ENCODE measurements at regions not wholly inside any gene's neighbourhood (a gene's known extent, or its start where the extent isn't known, plus 50 kb on each side); places are given as distances from the start of the nearest gene placed in this dataset.

DNA sequence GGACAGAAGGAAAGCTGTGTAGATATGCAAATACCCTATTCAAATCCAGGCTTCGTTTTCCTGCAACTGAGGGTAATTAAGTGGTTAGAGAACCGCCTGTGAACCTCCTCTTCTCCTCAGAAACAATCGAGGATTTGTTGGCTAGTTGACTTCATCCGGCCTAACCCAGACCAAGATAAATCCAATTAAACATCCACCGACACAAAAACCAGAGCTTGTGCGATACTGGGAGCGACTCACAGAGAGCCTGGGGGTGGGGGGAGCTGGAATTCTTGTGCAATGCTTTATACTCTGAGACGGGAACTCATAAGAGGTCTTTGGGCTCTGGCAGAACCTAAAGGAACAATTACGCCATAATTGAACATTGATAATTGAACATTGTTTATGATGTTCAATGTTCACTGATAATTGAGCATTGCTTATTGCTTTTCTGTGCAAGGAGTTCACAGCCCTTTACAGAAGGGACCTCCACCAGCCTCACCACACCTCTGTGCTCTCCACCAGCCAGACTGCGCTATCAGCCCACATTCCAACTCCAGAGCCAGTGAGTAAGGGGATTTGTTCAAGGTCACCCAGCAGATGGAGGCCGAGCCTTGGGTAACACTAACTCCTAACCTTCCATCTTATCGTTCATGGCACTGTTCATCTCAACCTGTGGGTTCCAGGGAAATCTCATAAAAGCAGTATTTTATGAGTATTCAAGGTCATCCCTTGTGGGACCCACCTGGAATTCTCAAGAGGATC, 429.6 kb upstream of the JARID2 start:
- no peaks in the 10 kb centered on the region for H3K27me3 ChIP-seq (ENCODE audit: insufficient read depth, low read depth, low read length)
- no peaks in the 10 kb centered on the region for H3F3A ChIP-seq (ENCODE audit: insufficient read depth, low read length, poor library complexity, severe bottlenecking)
- H4K20me1 ChIP-seq (ENCODE audit: insufficient read depth): no peaks in the 10 kb centered on the region
- H3K36me3 ChIP-seq (ENCODE audit: insufficient read depth, low read length): no peaks in the 10 kb centered on the region
- H2AFZ ChIP-seq (ENCODE audit: low read depth, low read length): no peak overlapping the region
- H3K4me3 ChIP-seq (ENCODE audit: low read length): no peak overlapping the region
- no peaks in the 10 kb centered on the region for H3K9me3 ChIP-seq (ENCODE audit: low read length)
- H3K4me2 ChIP-seq (ENCODE audit: low read length): no peak overlapping the region
- H3K27ac ChIP-seq (ENCODE audit: low read length): no peak overlapping the region
- TF ChIP-seq, protein P1, sequence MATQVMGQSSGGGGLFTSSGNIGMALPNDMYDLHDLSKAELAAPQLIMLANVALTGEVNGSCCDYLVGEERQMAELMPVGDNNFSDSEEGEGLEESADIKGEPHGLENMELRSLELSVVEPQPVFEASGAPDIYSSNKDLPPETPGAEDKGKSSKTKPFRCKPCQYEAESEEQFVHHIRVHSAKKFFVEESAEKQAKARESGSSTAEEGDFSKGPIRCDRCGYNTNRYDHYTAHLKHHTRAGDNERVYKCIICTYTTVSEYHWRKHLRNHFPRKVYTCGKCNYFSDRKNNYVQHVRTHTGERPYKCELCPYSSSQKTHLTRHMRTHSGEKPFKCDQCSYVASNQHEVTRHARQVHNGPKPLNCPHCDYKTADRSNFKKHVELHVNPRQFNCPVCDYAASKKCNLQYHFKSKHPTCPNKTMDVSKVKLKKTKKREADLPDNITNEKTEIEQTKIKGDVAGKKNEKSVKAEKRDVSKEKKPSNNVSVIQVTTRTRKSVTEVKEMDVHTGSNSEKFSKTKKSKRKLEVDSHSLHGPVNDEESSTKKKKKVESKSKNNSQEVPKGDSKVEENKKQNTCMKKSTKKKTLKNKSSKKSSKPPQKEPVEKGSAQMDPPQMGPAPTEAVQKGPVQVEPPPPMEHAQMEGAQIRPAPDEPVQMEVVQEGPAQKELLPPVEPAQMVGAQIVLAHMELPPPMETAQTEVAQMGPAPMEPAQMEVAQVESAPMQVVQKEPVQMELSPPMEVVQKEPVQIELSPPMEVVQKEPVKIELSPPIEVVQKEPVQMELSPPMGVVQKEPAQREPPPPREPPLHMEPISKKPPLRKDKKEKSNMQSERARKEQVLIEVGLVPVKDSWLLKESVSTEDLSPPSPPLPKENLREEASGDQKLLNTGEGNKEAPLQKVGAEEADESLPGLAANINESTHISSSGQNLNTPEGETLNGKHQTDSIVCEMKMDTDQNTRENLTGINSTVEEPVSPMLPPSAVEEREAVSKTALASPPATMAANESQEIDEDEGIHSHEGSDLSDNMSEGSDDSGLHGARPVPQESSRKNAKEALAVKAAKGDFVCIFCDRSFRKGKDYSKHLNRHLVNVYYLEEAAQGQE (IDR thresholded peaks at IDR 0.05; ENCODE audit: borderline replicate concordance): no peak
- TF ChIP-seq SMC3 (conservative IDR thresholded peaks at IDR 0.05; ENCODE audit: poor library complexity) (no peak), RAD21 (conservative IDR thresholded peaks at IDR 0.05) (no peak), MXI1 (conservative IDR thresholded peaks at IDR 0.05; ENCODE audit: poor library complexity, severe bottlenecking) (no peak), EZH2 (IDR thresholded peaks at IDR 0.05; ENCODE audit: borderline replicate concordance, insufficient read depth, low read length, poor library complexity, severe bottlenecking) (no peak), POLR2AphosphoS5 (IDR thresholded peaks at IDR 0.05) (no peak), TAF1 (IDR thresholded peaks at IDR 0.05; ENCODE audit: low read depth) (no peak), EP300 (conservative IDR thresholded peaks at IDR 0.05; ENCODE audit: poor library complexity, severe bottlenecking) (no peak)
- TF ChIP-seq, protein P2, sequence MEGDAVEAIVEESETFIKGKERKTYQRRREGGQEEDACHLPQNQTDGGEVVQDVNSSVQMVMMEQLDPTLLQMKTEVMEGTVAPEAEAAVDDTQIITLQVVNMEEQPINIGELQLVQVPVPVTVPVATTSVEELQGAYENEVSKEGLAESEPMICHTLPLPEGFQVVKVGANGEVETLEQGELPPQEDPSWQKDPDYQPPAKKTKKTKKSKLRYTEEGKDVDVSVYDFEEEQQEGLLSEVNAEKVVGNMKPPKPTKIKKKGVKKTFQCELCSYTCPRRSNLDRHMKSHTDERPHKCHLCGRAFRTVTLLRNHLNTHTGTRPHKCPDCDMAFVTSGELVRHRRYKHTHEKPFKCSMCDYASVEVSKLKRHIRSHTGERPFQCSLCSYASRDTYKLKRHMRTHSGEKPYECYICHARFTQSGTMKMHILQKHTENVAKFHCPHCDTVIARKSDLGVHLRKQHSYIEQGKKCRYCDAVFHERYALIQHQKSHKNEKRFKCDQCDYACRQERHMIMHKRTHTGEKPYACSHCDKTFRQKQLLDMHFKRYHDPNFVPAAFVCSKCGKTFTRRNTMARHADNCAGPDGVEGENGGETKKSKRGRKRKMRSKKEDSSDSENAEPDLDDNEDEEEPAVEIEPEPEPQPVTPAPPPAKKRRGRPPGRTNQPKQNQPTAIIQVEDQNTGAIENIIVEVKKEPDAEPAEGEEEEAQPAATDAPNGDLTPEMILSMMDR (IDR thresholded peaks at IDR 0.05; ENCODE audit: poor library complexity, severe bottlenecking): no peak
- H3K9me2 ChIP-seq (ENCODE audit: insufficient read depth, low read length): no peaks in the 10 kb centered on the region
- no peaks in the 10 kb centered on the region for H3K79me2 ChIP-seq (replicated peaks; ENCODE audit: insufficient read depth, low read length)
- H3K9ac ChIP-seq (ENCODE audit: low read length): no peak overlapping the region

DNA sequence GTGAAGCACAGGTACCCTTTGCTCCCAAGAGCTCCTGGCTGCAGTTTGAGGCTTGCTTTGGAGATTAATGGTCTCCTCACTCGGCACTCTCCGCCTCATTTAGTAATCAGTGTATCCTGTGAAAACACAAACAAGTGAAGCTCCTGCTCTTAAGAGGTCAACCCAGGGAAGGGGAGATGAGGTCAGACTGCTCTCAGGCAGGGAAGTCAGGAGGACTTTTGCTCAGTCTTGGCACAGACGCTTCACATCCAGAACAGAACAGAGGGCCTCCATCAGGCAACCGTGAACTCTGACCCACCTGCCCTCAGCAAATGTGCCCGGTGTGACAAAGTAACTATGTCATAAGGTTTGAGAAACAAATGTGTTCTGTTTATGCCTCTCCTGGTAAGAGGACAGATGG, 428.8 kb upstream of the JARID2 start:
- TF ChIP-seq POLR2AphosphoS5 (IDR thresholded peaks at IDR 0.05) (no peak), EZH2 (IDR thresholded peaks at IDR 0.05; ENCODE audit: borderline replicate concordance, insufficient read depth, low read length, poor library complexity, severe bottlenecking) (no peak), MXI1 (conservative IDR thresholded peaks at IDR 0.05; ENCODE audit: poor library complexity, severe bottlenecking) (no peak), EP300 (conservative IDR thresholded peaks at IDR 0.05; ENCODE audit: poor library complexity, severe bottlenecking) (no peak), SMC3 (conservative IDR thresholded peaks at IDR 0.05; ENCODE audit: poor library complexity) (no peak), RAD21 (conservative IDR thresholded peaks at IDR 0.05) (no peak), TAF1 (IDR thresholded peaks at IDR 0.05; ENCODE audit: low read depth) (no peak)
- TF ChIP-seq, protein P2 (IDR thresholded peaks at IDR 0.05; ENCODE audit: poor library complexity, severe bottlenecking): no peak
- TF ChIP-seq, protein P1 (IDR thresholded peaks at IDR 0.05; ENCODE audit: borderline replicate concordance): no peak
- no peaks in the 10 kb centered on the region for H3K79me2 ChIP-seq (replicated peaks; ENCODE audit: insufficient read depth, low read length)
- no peaks in the 10 kb centered on the region for H3K9me2 ChIP-seq (ENCODE audit: insufficient read depth, low read length)
- no peak overlapping the region for H3K4me2 ChIP-seq (ENCODE audit: low read length)
- no peak overlapping the region for H3K4me3 ChIP-seq (ENCODE audit: low read length)
- no peaks in the 10 kb centered on the region for H3K9me3 ChIP-seq (ENCODE audit: low read length)
- no peaks in the 10 kb centered on the region for H3K36me3 ChIP-seq (ENCODE audit: insufficient read depth, low read length)
- no peaks in the 10 kb centered on the region for H3K27me3 ChIP-seq (ENCODE audit: insufficient read depth, low read depth, low read length)
- no peaks in the 10 kb centered on the region for H4K20me1 ChIP-seq (ENCODE audit: insufficient read depth)
- no peak overlapping the region for H3K9ac ChIP-seq (ENCODE audit: low read length)
- H3K27ac ChIP-seq (ENCODE audit: low read length): no peak overlapping the region
- no peak overlapping the region for H2AFZ ChIP-seq (ENCODE audit: low read depth, low read length)
- no peaks in the 10 kb centered on the region for H3F3A ChIP-seq (ENCODE audit: insufficient read depth, low read length, poor library complexity, severe bottlenecking)
